HepG2 (cell line): ENCODE measurements at regions not wholly inside any gene's neighbourhood (a gene's known extent, or its start where the extent isn't known, plus 50 kb on each side); places are given as distances from the start of the nearest gene placed in this dataset.

Experiments
- ATAC-seq: fragments of 200-7000 bp; cut with Tn5 transposase; 3 replicates; pipeline ENCODE4 v1.9.1; 2020; ENCODE audit warnings: mild to moderate bottlenecking, moderate library complexity
- BruUV-seq: library from RNA; stranded (reverse); fragments of 400-500 nt; replicated peaks from 2 replicates; lab custom pipeline; 2021; lab: Mats Ljungman, UMichigan
- CTCF ChIA-PET: fragments of 300-600 bp; formaldehyde crosslinking; extraction: SDS; loops from one replicate; lab custom pipeline; 2021; ENCODE audit warnings: low total read pairs, inconsistent platforms, low intra/inter-chr PET ratio; lab: Yijun Ruan, JAX
- POLR2A ChIA-PET: fragments of 350-600 bp; sonication (Branson Sonifier 250); formaldehyde crosslinking; loops from one replicate; lab custom pipeline; 2020; ENCODE audit warnings: antibody characterized with exemption, inconsistent platforms; lab: Yijun Ruan, JAX
- DNase-seq: peaks from one replicate; pipeline ENCODE4 v3.0.0-alpha.2; 2015; ENCODE audit warnings: low spot score
- FAIRE-seq: peaks from 3 replicates; lab custom pipeline; 2011; peaks lifted over from hg19 to GRCh38; lab: Jason Lieb, UNC
- H2AFZ ChIP-seq: one replicate; pipeline ENCODE4 v1.6.1; 2011; ENCODE audit warnings: low read length, inconsistent platforms
- H3K27ac ChIP-seq: fragments of 300-600 bp; 3 replicates; pipeline ENCODE4 v1.8.0; 2011; ENCODE audit warnings: mixed run types, mild to moderate bottlenecking, mixed read lengths, low read length, inconsistent platforms; ENCODE audit not compliant: insufficient read depth; ENCODE audit errors: extremely low read length
- H3K27me3 ChIP-seq, 2 experiments: fragments of 200-600 bp in 1 of 2; 2 replicates in 1 of 2; 3 replicates in 1 of 2; pipeline versions ENCODE4 v1.6.0 to v1.8.0; 2011; ENCODE audit warnings: low read length in 2 of 2, mild to moderate bottlenecking in 2 of 2, moderate library complexity in 2 of 2, inconsistent platforms in 1 of 2; ENCODE audit not compliant: insufficient read depth in 2 of 2, control insufficient read depth in 1 of 2
- H3K36me3 ChIP-seq, 2 experiments: fragments of 200-600 bp in 1 of 2; replicated peaks in 1 of 2; 2 replicates in 1 of 2; 3 replicates in 1 of 2; pipeline versions ENCODE4 v1.5.1 to v1.8.0; 2011; ENCODE audit warnings: low read length in 2 of 2, inconsistent platforms in 1 of 2; ENCODE audit not compliant: insufficient read depth in 2 of 2, control insufficient read depth in 1 of 2
- H3K4me1 ChIP-seq: 2 replicates; pipeline ENCODE4 v1.5.1; 2012; ENCODE audit warnings: low read length, inconsistent platforms; ENCODE audit not compliant: insufficient read depth
- H3K4me2 ChIP-seq: 2 replicates; pipeline ENCODE4 v1.6.0; 2011; ENCODE audit warnings: low read depth, low read length, inconsistent platforms
- H3K4me3 ChIP-seq, 3 experiments: fragments of 200-600 bp in 1 of 3; sonication (generic), shearing (Covaris generic) in 1 of 3; replicated peaks in 1 of 3; 2 replicates each; pipeline ENCODE4 v1.5.1; 2011 to 2016; ENCODE audit warnings: low read length in 3 of 3, inconsistent platforms in 2 of 3, low read depth in 2 of 3, mild to moderate bottlenecking in 2 of 3, control low read depth in 1 of 3, mixed read lengths in 1 of 3; ENCODE audit not compliant: insufficient read depth in 1 of 3
- H3K79me2 ChIP-seq: one replicate; pipeline ENCODE4 v1.6.1; 2011; ENCODE audit warnings: low read length, inconsistent platforms; ENCODE audit not compliant: insufficient read depth
- H3K9ac ChIP-seq: 2 replicates; pipeline ENCODE4 v1.6.0; 2011; ENCODE audit warnings: mild to moderate bottlenecking, low read depth, low read length, inconsistent platforms; ENCODE audit not compliant: insufficient read depth
- H3K9me3 ChIP-seq: 2 replicates; pipeline ENCODE4 v1.5.1; 2012; ENCODE audit warnings: mild to moderate bottlenecking, low read length
- H4K20me1 ChIP-seq: 2 replicates; pipeline ENCODE4 v1.6.0; 2011; ENCODE audit warnings: inconsistent platforms, mild to moderate bottlenecking, low read length, moderate library complexity; ENCODE audit not compliant: insufficient read depth
- AHDC1 ChIP-seq: sonication (generic); formaldehyde crosslinking; IDR thresholded peaks from 2 replicates; pipeline ENCODE4 v1.5.1; 2020; ENCODE audit warnings: mild to moderate bottlenecking, missing genetic modification reagents, borderline replicate concordance
- CEBPB ChIP-seq: IDR thresholded peaks from 2 replicates; pipeline ENCODE4 v1.6.1; 2011; ENCODE audit warnings: low read depth, low read length, improper control_type of control experiment, borderline replicate concordance
- GATAD2A ChIP-seq: IDR thresholded peaks from 2 replicates; pipeline ENCODE4 v1.6.1; 2016
- KDM4B ChIP-seq: sonication (generic); formaldehyde crosslinking; IDR thresholded peaks from 2 replicates; pipeline ENCODE4 v1.4.0; 2020; ENCODE audit warnings: missing genetic modification reagents
- MBD4 ChIP-seq: IDR thresholded peaks from 2 replicates; pipeline ENCODE4 v1.6.1; 2012; ENCODE audit warnings: low read length, inconsistent platforms, borderline replicate concordance
- REST ChIP-seq, 2 experiments: IDR thresholded peaks; 2 replicates each; pipeline ENCODE4 v1.6.1; 2011 to 2012; ENCODE audit warnings: low read length in 2 of 2, borderline replicate concordance in 1 of 2, low read depth in 1 of 2, mild to moderate bottlenecking in 1 of 2, moderate library complexity in 1 of 2
- RFXANK ChIP-seq: IDR thresholded peaks from 2 replicates; pipeline ENCODE4 v1.6.1; 2016
- WGBS: methylation state at CpG from one replicate; pipeline ENCODE4 v1.1.6; 2017; ENCODE audit warnings: low lambda C conversion rate; 5-methylcytosine and 5-hydroxymethylcytosine counted together
- in situ Hi-C: cut with HindIII; loops from 2 replicates; pipeline ENCODE4 v1.10.0; 2017; ENCODE audit warnings: low pct_unique_long_range_greater_than_20kb; ENCODE audit not compliant: extremely low pct_ligation_motif_present
- intact Hi-C: fragments of 100-400 bp; cut with micrococcal nuclease; formaldehyde crosslinking; loops from one replicate; pipeline ENCODE4 v1.10.0; 2022; ENCODE audit not compliant: unreplicated experiment

GRCh38 chr13:50361282-50361681 lies 346.0 kb downstream of the KCNRG start (continued):
- no peak for TF ChIP-seq AHDC1 (CRISPR knock-in tag)
- no peak for TF ChIP-seq MBD4
- TF ChIP-seq RFXANK, result no peak
- TF ChIP-seq KDM4B (CRISPR knock-in tag), result no peak

GRCh38 chr13:50365408-50366391 lies 350.5 kb downstream of the KCNRG start:
- DNase-seq (peak; percentile 61), FAIRE-seq (peak; percentile 56)
- intact Hi-C loops, result no loop called here
- 0 out of 2 replicates have a peak, but pooled peaks have one; percentile 48 for TF ChIP-seq GATAD2A (CRISPR knock-in tag)
- no peak for TF ChIP-seq REST (IDR thresholded peaks at IDR 0.05; ENCODE audit: borderline replicate concordance in 1 of 2, low read depth in 1 of 2, low read length in 2 of 2)
- TF ChIP-seq CEBPB, result peak; percentile 27; the same call in 1 of the 2 replicates

More at GRCh38 chr13:50365408-50366391, 350.5 kb downstream of the KCNRG start:
- Histone ChIP-seq H4K20me1 (peaks cover 2% of the 10 kb centered on the region; the same call in 1 of the 2 replicates), H3K4me1 (peaks cover 25% of the 10 kb centered on the region), H2AFZ (no peak overlapping the region), H3K4me2 (peak overlapping the region; percentile 67), H3K79me2 (peaks cover 2% of the 10 kb centered on the region), H3K9me3 (no peaks in the 10 kb centered on the region), H3K27ac (peak overlapping the region; percentile 32), H3K9ac (peak overlapping the region; percentile 36), H3K4me3 (peak overlapping the region; percentile 23 to 43 (median 38); a peak in 4 of 6 replicates), H3K27me3 (no peaks in the 10 kb centered on the region), H3K36me3 (no peaks in the 10 kb centered on the region)
- BruUV-seq, result TSS peak; percentile 41
- peak; percentile 88 for ATAC-seq
- ChIA-PET CTCF (no interaction called here), POLR2A (interaction anchor here (1.0 kb wide), 1 partner anchor 12 kb away, joined by 4 read pairs; no protein-coding TSS in a partner anchor)
- WGBS, result 32% methylated on average over 10 of the region's 10 CpGs
- in situ Hi-C loops, result no loop called here
